Testis (tissue), 2 donors: ENCODE measurements at regions not wholly inside any gene's neighbourhood (a gene's known extent, or its start where the extent isn't known, plus 50 kb on each side); places are given as distances from the start of the nearest gene placed in this dataset.

ENCODE experiments used
- POLR2A ChIP-seq: fragments of 450-650 bp; IDR thresholded peaks from one replicate; pipeline ENCODE4 v1.6.1; 2017; ENCODE audit warnings: antibody characterized with exemption, mild to moderate bottlenecking, moderate library complexity
- TF ChIP-seq, protein P1 (sequence below), 3 experiments: fragments of 450-650 bp in 2 of 3; fragments of 200-600 bp in 1 of 3; sonication (generic) in 1 of 3; IDR thresholded peaks; one replicate each; pipeline ENCODE4 v1.5.1; 2016 to 2019; ENCODE audit warnings: antibody characterized with exemption in 3 of 3, mild to moderate bottlenecking in 2 of 3, moderate library complexity in 1 of 3

- no peak for TF ChIP-seq POLR2A
- TF ChIP-seq, protein P1, sequence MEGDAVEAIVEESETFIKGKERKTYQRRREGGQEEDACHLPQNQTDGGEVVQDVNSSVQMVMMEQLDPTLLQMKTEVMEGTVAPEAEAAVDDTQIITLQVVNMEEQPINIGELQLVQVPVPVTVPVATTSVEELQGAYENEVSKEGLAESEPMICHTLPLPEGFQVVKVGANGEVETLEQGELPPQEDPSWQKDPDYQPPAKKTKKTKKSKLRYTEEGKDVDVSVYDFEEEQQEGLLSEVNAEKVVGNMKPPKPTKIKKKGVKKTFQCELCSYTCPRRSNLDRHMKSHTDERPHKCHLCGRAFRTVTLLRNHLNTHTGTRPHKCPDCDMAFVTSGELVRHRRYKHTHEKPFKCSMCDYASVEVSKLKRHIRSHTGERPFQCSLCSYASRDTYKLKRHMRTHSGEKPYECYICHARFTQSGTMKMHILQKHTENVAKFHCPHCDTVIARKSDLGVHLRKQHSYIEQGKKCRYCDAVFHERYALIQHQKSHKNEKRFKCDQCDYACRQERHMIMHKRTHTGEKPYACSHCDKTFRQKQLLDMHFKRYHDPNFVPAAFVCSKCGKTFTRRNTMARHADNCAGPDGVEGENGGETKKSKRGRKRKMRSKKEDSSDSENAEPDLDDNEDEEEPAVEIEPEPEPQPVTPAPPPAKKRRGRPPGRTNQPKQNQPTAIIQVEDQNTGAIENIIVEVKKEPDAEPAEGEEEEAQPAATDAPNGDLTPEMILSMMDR (IDR thresholded peaks at IDR 0.05), result no peak
These were observed 63.2 kb upstream of the FGFR2 start for GRCh38 chr10:121661451-121661851.
